Natural killer cell (primary cell): ENCODE measurements at regions not wholly inside any gene's neighbourhood (a gene's known extent, or its start where the extent isn't known, plus 50 kb on each side); places are given as distances from the start of the nearest gene placed in this dataset.

Experiments used
- ATAC-seq, 3 donors: fragments of 150-1000 bp in 2 of 3; fragments of 200-7000 bp in 1 of 3; cut with Tn5 transposase; 1 replicate in 1 of 3; 2 replicates in 2 of 3; pipeline ENCODE4 v1.10.0; 2021; ENCODE audit warnings: mild to moderate bottlenecking in 2 of 3, moderate library complexity in 2 of 3
- DNase-seq, 2 donors: peaks; one replicate each; pipeline versions ENCODE4 v3.0.0 to v3.0.0-alpha.2; 2013 to 2021; ENCODE audit warnings: mixed read lengths in 1 of 2
- H3K27ac ChIP-seq: one replicate; pipeline ENCODE4 v1.5.1; 2013; ENCODE audit warnings: mild to moderate bottlenecking, low read length
- H3K27me3 ChIP-seq: one replicate; pipeline ENCODE4 v1.6.1; 2013; ENCODE audit warnings: low read length; ENCODE audit not compliant: control insufficient read depth, insufficient read depth
- H3K36me3 ChIP-seq: one replicate; pipeline ENCODE4 v1.6.1; 2013; ENCODE audit warnings: low read length; ENCODE audit not compliant: control insufficient read depth, insufficient read depth
- H3K4me1 ChIP-seq: one replicate; pipeline ENCODE4 v1.6.1; 2013; ENCODE audit warnings: low read length; ENCODE audit not compliant: control insufficient read depth, insufficient read depth
- H3K4me3 ChIP-seq: one replicate; pipeline ENCODE4 v1.5.1; 2013; ENCODE audit warnings: low read length
- H3K9me3 ChIP-seq: one replicate; pipeline ENCODE4 v1.6.1; 2013; ENCODE audit warnings: low read length; ENCODE audit not compliant: control insufficient read depth, insufficient read depth
- H3K27ac Mint-ChIP-seq, 2 donors: one replicate each; pipeline ENCODE4 v1.8.0; 2022; ENCODE audit warnings: mild to moderate bottlenecking in 2 of 2, mixed read lengths in 2 of 2, moderate library complexity in 1 of 2
- H3K27me3 Mint-ChIP-seq, 2 donors: one replicate each; pipeline ENCODE4 v1.8.0; 2022; ENCODE audit warnings: low read depth in 2 of 2, mixed read lengths in 2 of 2
- H3K36me3 Mint-ChIP-seq: one replicate; pipeline ENCODE4 v1.8.0; 2022; ENCODE audit warnings: mixed read lengths
- H3K4me1 Mint-ChIP-seq, 2 donors: one replicate each; pipeline ENCODE4 v1.8.0; 2022; ENCODE audit warnings: mixed read lengths in 2 of 2
- H3K4me3 Mint-ChIP-seq: one replicate; pipeline ENCODE4 v1.8.0; 2022; ENCODE audit warnings: mild to moderate bottlenecking, moderate library complexity, mixed read lengths
- H3K9me3 Mint-ChIP-seq, 2 donors: one replicate each; pipeline ENCODE4 v1.8.0; 2022; ENCODE audit warnings: mixed read lengths in 2 of 2
- CTCF ChIP-seq: fragments of 200-600 bp; IDR thresholded peaks from one replicate; pipeline ENCODE4 v1.8.0; 2022; ENCODE audit warnings: antibody characterized with exemption
- WGBS: methylation state at CpG from one replicate; pipeline ENCODE4 v1.1.7; 2013; ENCODE audit warnings: missing lambda C conversion rate; ENCODE audit not compliant: insufficient coverage; 5-methylcytosine and 5-hydroxymethylcytosine counted together
- intact Hi-C: fragments of 100-400 bp; cut with micrococcal nuclease; formaldehyde crosslinking; loops from one replicate; pipeline ENCODE4 v1.14.2; 2022

- H3K4me1 ChIP-seq = no peaks in the 10 kb centered on the region
- H3K27me3 ChIP-seq = no peaks in the 10 kb centered on the region
- DNase-seq (no peak), ATAC-seq (no peak)
- H3K36me3 ChIP-seq = no peaks in the 10 kb centered on the region
- Mint-ChIP-seq H3K4me3 (no peak overlapping the region), H3K4me1 (no peaks in the 10 kb centered on the region), H3K27ac (no peak overlapping the region), H3K36me3 (no peaks in the 10 kb centered on the region), H3K27me3 (peaks cover 17 to 20% of the 10 kb centered on the region in 2 donors), H3K9me3 (peaks cover 0 to 2% of the 10 kb centered on the region in 2 donors)
- intact Hi-C loops = no loop called here
- no peak overlapping the region for H3K4me3 ChIP-seq
- no CpG with 5 or more reads among the region's 2 CpGs for WGBS
- no peak for TF ChIP-seq CTCF
- no peak overlapping the region for H3K27ac ChIP-seq
- no peaks in the 10 kb centered on the region for H3K9me3 ChIP-seq
Measured at GRCh38 chr1:170410401-170411166, 121.4 kb upstream of the GORAB start.

DNA sequence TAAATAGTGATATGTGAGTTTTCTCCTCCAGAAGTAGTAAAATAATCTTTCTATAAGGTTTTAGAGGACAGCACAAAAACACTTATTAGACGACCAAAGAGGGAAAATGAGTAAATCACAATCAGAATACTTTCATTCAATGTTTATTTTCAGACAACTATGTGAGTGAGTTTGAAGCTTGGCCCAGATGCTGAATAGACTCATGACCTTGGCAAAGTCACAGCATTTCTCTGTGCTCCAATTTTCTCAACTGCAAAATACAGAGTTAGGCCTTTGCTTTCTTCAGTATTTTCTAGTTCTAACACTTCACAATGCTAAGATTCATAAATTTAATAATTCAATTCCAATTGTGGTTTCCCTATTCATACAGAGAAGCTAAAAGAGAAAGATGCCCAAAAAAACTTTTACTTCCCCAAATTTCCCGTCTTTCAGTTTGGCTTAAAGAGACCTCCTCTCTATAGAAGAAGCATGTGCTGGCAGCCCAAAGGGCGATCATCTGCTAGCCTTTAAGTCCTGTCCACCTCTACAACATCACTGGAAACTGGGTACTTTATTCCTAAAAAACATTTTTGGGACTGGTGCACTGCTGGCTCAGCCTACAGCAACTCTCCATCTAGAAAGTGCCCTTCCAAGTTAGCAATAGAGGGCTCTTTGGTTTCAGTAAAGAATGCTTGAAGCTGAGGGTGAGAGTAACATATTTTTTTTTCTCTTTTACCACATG lies 116.8 kb upstream of the GORAB start:
- no peak for TF ChIP-seq CTCF
- H3K36me3 ChIP-seq = no peaks in the 10 kb centered on the region
- intact Hi-C loops = no loop called here
- H3K4me3 ChIP-seq = no peak overlapping the region
- Mint-ChIP-seq H3K27me3 (peaks cover 12 to 13% of the 10 kb centered on the region in 2 donors), H3K4me1 (no peaks in the 10 kb centered on the region), H3K36me3 (no peaks in the 10 kb centered on the region), H3K9me3 (peaks cover 0 to 8% of the 10 kb centered on the region in 2 donors), H3K27ac (no peak overlapping the region), H3K4me3 (no peak overlapping the region)
- DNase-seq (no peak), ATAC-seq (no peak)
- no peaks in the 10 kb centered on the region for H3K4me1 ChIP-seq
- no peaks in the 10 kb centered on the region for H3K27me3 ChIP-seq
- no peak overlapping the region for H3K27ac ChIP-seq
- 25% methylated on average over 2 of the region's 3 CpGs for WGBS
- no peaks in the 10 kb centered on the region for H3K9me3 ChIP-seq

DNA sequence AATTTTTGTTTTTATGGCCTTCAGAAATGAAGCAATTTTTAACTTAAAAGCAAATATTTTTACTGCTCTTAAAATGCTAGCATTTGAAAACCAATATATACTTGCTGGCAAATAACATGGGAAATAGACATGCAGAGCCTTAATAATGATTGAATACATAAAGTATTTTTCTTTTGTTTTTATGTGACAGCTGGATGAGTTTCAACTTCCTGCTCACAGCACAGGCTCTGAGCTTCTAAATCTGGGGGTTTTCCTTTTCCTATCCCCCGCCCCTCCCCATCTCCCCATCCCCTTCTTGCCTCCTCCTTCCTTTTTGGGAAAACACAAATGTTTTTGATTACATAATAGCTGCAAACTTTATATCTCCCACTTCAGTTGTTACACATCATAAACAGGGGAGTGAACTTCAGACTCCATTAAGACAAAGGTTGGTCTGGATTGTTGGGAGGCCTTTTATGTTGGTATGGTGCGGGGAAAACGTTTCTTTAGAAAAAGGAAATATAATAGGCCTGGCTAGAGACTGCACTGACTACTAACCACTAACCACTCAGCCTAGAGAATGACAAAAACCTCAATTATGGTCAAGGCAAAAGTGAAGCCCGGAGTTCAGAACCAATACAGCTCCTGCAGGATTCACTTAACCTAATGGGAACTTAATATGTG lies 116.1 kb upstream of the GORAB start:
- H3K27ac Mint-ChIP-seq = no peak overlapping the region
- no peaks in the 10 kb centered on the region for H3K27me3 ChIP-seq
- WGBS = 48% methylated on average over 2 of the region's 4 CpGs
- H3K36me3 ChIP-seq = no peaks in the 10 kb centered on the region
- H3K27ac ChIP-seq = no peak overlapping the region
- peaks cover 8 to 12% of the 10 kb centered on the region in 2 donors for H3K27me3 Mint-ChIP-seq
- H3K4me1 Mint-ChIP-seq = no peaks in the 10 kb centered on the region
- H3K9me3 Mint-ChIP-seq = peaks cover 0 to 8% of the 10 kb centered on the region in 2 donors
- no peaks in the 10 kb centered on the region for H3K9me3 ChIP-seq
- no peak for TF ChIP-seq CTCF
- intact Hi-C loops = no loop called here
- H3K4me3 ChIP-seq = no peak overlapping the region
- no peak overlapping the region for H3K4me3 Mint-ChIP-seq
- ATAC-seq (no peak), DNase-seq (no peak)
- H3K36me3 Mint-ChIP-seq = no peaks in the 10 kb centered on the region
- no peaks in the 10 kb centered on the region for H3K4me1 ChIP-seq
